Nephron progenitor cell (in vitro differentiated cells): ENCODE measurements at regions not wholly inside any gene's neighbourhood (a gene's known extent, or its start where the extent isn't known, plus 50 kb on each side); places are given as distances from the start of the nearest gene placed in this dataset.

ENCODE experiments used
- DNase-seq: peaks from one replicate; pipeline ENCODE4 v3.0.0; 2021
- H3K27ac Mint-ChIP-seq: 2 replicates; pipeline ENCODE4 v1.8.0; 2021; ENCODE audit warnings: mild to moderate bottlenecking, moderate library complexity, mixed read lengths
- H3K27me3 Mint-ChIP-seq: 2 replicates; pipeline ENCODE4 v1.8.0; 2021; ENCODE audit warnings: mild to moderate bottlenecking, low read depth, mixed read lengths; ENCODE audit not compliant: poor library complexity
- H3K36me3 Mint-ChIP-seq: 2 replicates; pipeline ENCODE4 v1.8.0; 2021; ENCODE audit warnings: low read depth, mixed read lengths
- H3K4me1 Mint-ChIP-seq: 2 replicates; pipeline ENCODE4 v1.8.0; 2021; ENCODE audit warnings: mixed read lengths
- H3K4me3 Mint-ChIP-seq: 2 replicates; pipeline ENCODE4 v1.8.0; 2021; ENCODE audit warnings: mild to moderate bottlenecking, moderate library complexity, mixed read lengths
- H3K9me3 Mint-ChIP-seq: 2 replicates; pipeline ENCODE4 v1.8.0; 2021; ENCODE audit warnings: mild to moderate bottlenecking, moderate library complexity, mixed read lengths
- CTCF ChIP-seq: fragments of 200-600 bp; sonication (generic); IDR thresholded peaks from 2 replicates; pipeline ENCODE4 v1.5.0; 2021; ENCODE audit warnings: antibody characterized with exemption

- Mint-ChIP-seq H3K4me3 (no peak overlapping the region), H3K27me3 (peaks cover 4% of the 10 kb centered on the region), H3K36me3 (no peaks in the 10 kb centered on the region), H3K4me1 (peaks cover 35% of the 10 kb centered on the region), H3K9me3 (no peaks in the 10 kb centered on the region), H3K27ac (no peak overlapping the region)
- no peak for TF ChIP-seq CTCF
- DNase-seq = no peak
These were observed 354.0 kb upstream of the KITLG start for GRCh38 chr12:88934163-88934747.

GRCh38 chr12:88932457-88932856, 352.2 kb upstream of the KITLG start:
- peaks cover 4% of the 10 kb centered on the region for H3K27me3 Mint-ChIP-seq
- H3K4me3 Mint-ChIP-seq = no peak overlapping the region
- H3K9me3 Mint-ChIP-seq = no peaks in the 10 kb centered on the region
- H3K36me3 Mint-ChIP-seq = no peaks in the 10 kb centered on the region
- no peak for TF ChIP-seq CTCF
- H3K4me1 Mint-ChIP-seq = peaks cover 35% of the 10 kb centered on the region
- no peak overlapping the region for H3K27ac Mint-ChIP-seq
- DNase-seq = no peak

GRCh38 chr12:88931598-88931997, 351.3 kb upstream of the KITLG start:
- H3K36me3 Mint-ChIP-seq = no peaks in the 10 kb centered on the region
- H3K27ac Mint-ChIP-seq = no peak overlapping the region
- H3K4me3 Mint-ChIP-seq = no peak overlapping the region
- no peak for TF ChIP-seq CTCF
- no peak for DNase-seq
- H3K27me3 Mint-ChIP-seq = peaks cover 4% of the 10 kb centered on the region
- peaks cover 35% of the 10 kb centered on the region for H3K4me1 Mint-ChIP-seq
- H3K9me3 Mint-ChIP-seq = no peaks in the 10 kb centered on the region

- Mint-ChIP-seq H3K4me3 (no peak overlapping the region), H3K27me3 (no peaks in the 10 kb centered on the region), H3K27ac (no peak overlapping the region), H3K36me3 (no peaks in the 10 kb centered on the region), H3K4me1 (no peaks in the 10 kb centered on the region), H3K9me3 (no peaks in the 10 kb centered on the region)
- DNase-seq = no peak
- TF ChIP-seq CTCF = no peak
These were observed 345.2 kb upstream of the KITLG start for GRCh38 chr12:88925454-88925853.

- H3K27me3 Mint-ChIP-seq = no peaks in the 10 kb centered on the region
- no peaks in the 10 kb centered on the region for H3K36me3 Mint-ChIP-seq
- H3K4me1 Mint-ChIP-seq = no peaks in the 10 kb centered on the region
- no peak overlapping the region for H3K27ac Mint-ChIP-seq
- TF ChIP-seq CTCF = no peak
- H3K9me3 Mint-ChIP-seq = no peaks in the 10 kb centered on the region
- DNase-seq = no peak
- H3K4me3 Mint-ChIP-seq = no peak overlapping the region
These were observed 343.9 kb upstream of the KITLG start for GRCh38 chr12:88924162-88924561.

- Mint-ChIP-seq H3K4me1 (no peaks in the 10 kb centered on the region), H3K27ac (no peak overlapping the region), H3K4me3 (no peak overlapping the region), H3K27me3 (no peaks in the 10 kb centered on the region), H3K36me3 (no peaks in the 10 kb centered on the region), H3K9me3 (no peaks in the 10 kb centered on the region)
- no peak for TF ChIP-seq CTCF
- no peak for DNase-seq
These were observed 343.4 kb upstream of the KITLG start for GRCh38 chr12:88923631-88924030.
